Ovary (tissue), 3 donors: ENCODE measurements at regions not wholly inside any gene's neighbourhood (a gene's known extent, or its start where the extent isn't known, plus 50 kb on each side); places are given as distances from the start of the nearest gene placed in this dataset.

Source experiments
- EP300 ChIP-seq: sonication (generic); formaldehyde crosslinking; IDR thresholded peaks from one replicate; pipeline ENCODE4 v1.6.1; 2017; ENCODE audit warnings: antibody characterized with exemption
- POLR2A ChIP-seq: fragments of 450-650 bp; IDR thresholded peaks from one replicate; pipeline ENCODE4 v1.6.1; 2017; ENCODE audit warnings: antibody characterized with exemption, mild to moderate bottlenecking, moderate library complexity
- TF ChIP-seq, protein P1 (sequence below), 3 donors: fragments of 450-650 bp in 2 of 3; fragments of 200-600 bp in 1 of 3; IDR thresholded peaks; one replicate each; pipeline versions ENCODE4 v1.5.1 to v1.8.0; 2016 to 2022; ENCODE audit warnings: antibody characterized with exemption in 3 of 3, mild to moderate bottlenecking in 1 of 3
- donor health status: DM: no; HTN: no; CAD: no.

- TF ChIP-seq, protein P1, sequence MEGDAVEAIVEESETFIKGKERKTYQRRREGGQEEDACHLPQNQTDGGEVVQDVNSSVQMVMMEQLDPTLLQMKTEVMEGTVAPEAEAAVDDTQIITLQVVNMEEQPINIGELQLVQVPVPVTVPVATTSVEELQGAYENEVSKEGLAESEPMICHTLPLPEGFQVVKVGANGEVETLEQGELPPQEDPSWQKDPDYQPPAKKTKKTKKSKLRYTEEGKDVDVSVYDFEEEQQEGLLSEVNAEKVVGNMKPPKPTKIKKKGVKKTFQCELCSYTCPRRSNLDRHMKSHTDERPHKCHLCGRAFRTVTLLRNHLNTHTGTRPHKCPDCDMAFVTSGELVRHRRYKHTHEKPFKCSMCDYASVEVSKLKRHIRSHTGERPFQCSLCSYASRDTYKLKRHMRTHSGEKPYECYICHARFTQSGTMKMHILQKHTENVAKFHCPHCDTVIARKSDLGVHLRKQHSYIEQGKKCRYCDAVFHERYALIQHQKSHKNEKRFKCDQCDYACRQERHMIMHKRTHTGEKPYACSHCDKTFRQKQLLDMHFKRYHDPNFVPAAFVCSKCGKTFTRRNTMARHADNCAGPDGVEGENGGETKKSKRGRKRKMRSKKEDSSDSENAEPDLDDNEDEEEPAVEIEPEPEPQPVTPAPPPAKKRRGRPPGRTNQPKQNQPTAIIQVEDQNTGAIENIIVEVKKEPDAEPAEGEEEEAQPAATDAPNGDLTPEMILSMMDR (IDR thresholded peaks at IDR 0.05) = no peak
- TF ChIP-seq POLR2A (no peak), EP300 (no peak)
Observed at GRCh38 chr18:2049986-2050385, 521.3 kb downstream of the METTL4 start.
